ENCODE measurements at regions not wholly inside any gene's neighbourhood (a gene's known extent, or its start where the extent isn't known, plus 50 kb on each side); places are given as distances from the start of the nearest gene placed in this dataset.

- H3K9me3 Mint-ChIP-seq = no peaks in the 10 kb centered on the region
- peaks cover 59% of the 10 kb centered on the region for H3K27me3 Mint-ChIP-seq
- no peak for DNase-seq (ENCODE audit: low spot score in 2 of 2)
- no peak for ATAC-seq (replicated peaks; ENCODE audit: extremely low read depth, poor library complexity, severe bottlenecking)
- H3K4me3 Mint-ChIP-seq = no peak overlapping the region
- H3K4me1 Mint-ChIP-seq = no peaks in the 10 kb centered on the region
- H3K27ac Mint-ChIP-seq (ENCODE audit: low read depth) = no peak overlapping the region
- H3K36me3 Mint-ChIP-seq (ENCODE audit: insufficient read depth) = no peaks in the 10 kb centered on the region
Observed at GRCh38 chr1:29869802-29870201, 633.5 kb downstream of the PTPRU start.

- Mint-ChIP-seq H3K36me3 (ENCODE audit: insufficient read depth) (no peaks in the 10 kb centered on the region), H3K9me3 (no peaks in the 10 kb centered on the region), H3K27me3 (peaks cover 55% of the 10 kb centered on the region), H3K4me3 (no peak overlapping the region), H3K27ac (ENCODE audit: low read depth) (no peak overlapping the region), H3K4me1 (no peaks in the 10 kb centered on the region)
- ATAC-seq (replicated peaks; ENCODE audit: extremely low read depth, poor library complexity, severe bottlenecking) = no peak
- no peak for DNase-seq (ENCODE audit: low spot score in 2 of 2)
Observed at GRCh38 chr1:29868944-29869343, 632.6 kb downstream of the PTPRU start.

DNA sequence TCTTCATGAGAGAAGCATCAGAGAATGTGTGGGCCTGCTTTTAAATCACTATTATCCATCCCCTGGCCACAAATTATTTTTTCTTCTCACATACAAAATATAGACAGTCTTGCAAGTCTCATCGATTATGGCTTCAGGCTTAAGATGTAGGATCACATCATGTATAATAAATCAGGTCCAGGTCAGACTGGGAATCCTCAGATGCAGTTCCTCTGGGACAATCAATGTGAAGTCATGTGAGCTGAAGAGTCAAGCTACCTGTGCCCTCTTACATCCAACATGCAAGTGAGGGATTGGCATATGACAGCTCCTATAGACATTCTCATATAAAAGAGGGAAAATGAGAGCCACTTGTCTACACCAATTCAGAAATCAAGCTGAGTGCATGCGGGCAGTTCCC is 631.8 kb downstream of the PTPRU start:
- H3K27ac Mint-ChIP-seq (ENCODE audit: low read depth) = no peak overlapping the region
- peaks cover 47% of the 10 kb centered on the region for H3K27me3 Mint-ChIP-seq
- no peaks in the 10 kb centered on the region for H3K9me3 Mint-ChIP-seq
- no peak overlapping the region for H3K4me3 Mint-ChIP-seq
- DNase-seq (ENCODE audit: low spot score in 2 of 2) = no peak
- no peaks in the 10 kb centered on the region for H3K4me1 Mint-ChIP-seq
- H3K36me3 Mint-ChIP-seq (ENCODE audit: insufficient read depth) = no peaks in the 10 kb centered on the region
- no peak for ATAC-seq (replicated peaks; ENCODE audit: extremely low read depth, poor library complexity, severe bottlenecking)

DNA sequence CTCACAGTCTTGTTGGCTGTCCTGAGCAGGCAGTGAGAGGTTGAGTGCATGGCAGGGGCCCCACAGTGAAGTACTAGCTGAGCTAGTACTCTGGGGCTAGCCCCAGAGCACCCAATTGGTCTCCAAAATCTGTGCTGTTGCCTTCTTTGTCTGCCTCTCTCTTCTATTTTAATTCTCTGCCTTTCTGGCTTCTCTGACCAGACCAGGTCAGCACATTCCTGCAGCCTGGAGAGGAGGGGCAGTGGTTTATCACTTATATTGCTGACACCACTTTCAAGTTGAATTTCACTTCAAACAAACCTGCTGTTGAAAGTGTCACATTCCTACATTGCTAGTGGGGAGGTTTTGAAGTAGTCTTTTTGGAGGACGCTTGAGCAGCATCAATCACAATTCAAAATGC is 628.7 kb downstream of the PTPRU start:
- peaks cover 42% of the 10 kb centered on the region for H3K27me3 Mint-ChIP-seq
- ATAC-seq (replicated peaks; ENCODE audit: extremely low read depth, poor library complexity, severe bottlenecking) (no peak), DNase-seq (ENCODE audit: low spot score in 2 of 2) (no peak)
- no peaks in the 10 kb centered on the region for H3K36me3 Mint-ChIP-seq (ENCODE audit: insufficient read depth)
- H3K27ac Mint-ChIP-seq (ENCODE audit: low read depth) = no peak overlapping the region
- no peak overlapping the region for H3K4me3 Mint-ChIP-seq
- H3K4me1 Mint-ChIP-seq = no peaks in the 10 kb centered on the region
- H3K9me3 Mint-ChIP-seq = peaks cover 6% of the 10 kb centered on the region

DNA sequence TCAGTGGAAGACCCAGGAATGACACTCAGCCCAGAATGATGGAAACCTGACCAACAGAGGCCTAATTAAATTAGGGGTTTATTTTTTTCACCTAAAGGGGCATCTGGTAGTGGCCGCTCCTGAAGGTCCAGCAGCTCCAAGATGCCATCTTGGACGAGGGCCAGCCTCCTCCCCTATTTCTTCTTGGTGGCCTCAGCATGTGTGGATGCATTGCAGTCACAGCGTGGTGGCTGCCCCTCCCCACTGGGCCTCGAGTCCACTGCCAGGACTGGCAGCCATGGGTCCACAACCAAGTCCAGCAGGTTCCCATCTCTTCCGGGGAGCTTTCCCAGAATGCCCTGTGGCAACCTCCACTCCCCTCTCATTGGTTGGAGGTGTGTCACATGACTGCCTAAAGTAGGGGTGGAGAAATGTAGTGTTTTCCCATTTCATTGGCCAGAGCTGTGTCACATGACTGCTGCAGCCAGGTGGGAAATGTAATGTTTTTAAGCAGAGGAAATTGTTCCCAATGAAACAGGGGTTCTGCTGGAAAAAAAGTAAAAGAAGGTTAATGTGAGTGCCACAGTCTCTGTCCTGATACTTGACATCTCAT is 628.2 kb downstream of the PTPRU start:
- no peak overlapping the region for H3K27ac Mint-ChIP-seq (ENCODE audit: low read depth)
- H3K36me3 Mint-ChIP-seq (ENCODE audit: insufficient read depth) = no peaks in the 10 kb centered on the region
- peaks cover 47% of the 10 kb centered on the region for H3K27me3 Mint-ChIP-seq
- peaks cover 6% of the 10 kb centered on the region for H3K9me3 Mint-ChIP-seq
- ATAC-seq (replicated peaks; ENCODE audit: extremely low read depth, poor library complexity, severe bottlenecking) = no peak
- H3K4me3 Mint-ChIP-seq = no peak overlapping the region
- no peaks in the 10 kb centered on the region for H3K4me1 Mint-ChIP-seq
- no peak for DNase-seq (ENCODE audit: low spot score in 2 of 2)

- DNase-seq (ENCODE audit: low spot score in 2 of 2) = no peak
- no peak for ATAC-seq (replicated peaks; ENCODE audit: extremely low read depth, poor library complexity, severe bottlenecking)
- no peak overlapping the region for H3K27ac Mint-ChIP-seq (ENCODE audit: low read depth)
- no peak overlapping the region for H3K4me3 Mint-ChIP-seq
- no peaks in the 10 kb centered on the region for H3K36me3 Mint-ChIP-seq (ENCODE audit: insufficient read depth)
- no peaks in the 10 kb centered on the region for H3K4me1 Mint-ChIP-seq
- H3K27me3 Mint-ChIP-seq = peaks cover 53% of the 10 kb centered on the region
- H3K9me3 Mint-ChIP-seq = peaks cover 6% of the 10 kb centered on the region
Observed at GRCh38 chr1:29861922-29862321, 625.6 kb downstream of the PTPRU start.

- H3K4me3 Mint-ChIP-seq = no peak overlapping the region
- H3K27ac Mint-ChIP-seq (ENCODE audit: low read depth) = no peak overlapping the region
- H3K36me3 Mint-ChIP-seq (ENCODE audit: insufficient read depth) = no peaks in the 10 kb centered on the region
- peaks cover 6% of the 10 kb centered on the region for H3K9me3 Mint-ChIP-seq
- ATAC-seq (replicated peaks; ENCODE audit: extremely low read depth, poor library complexity, severe bottlenecking) (no peak), DNase-seq (ENCODE audit: low spot score in 2 of 2) (no peak)
- no peaks in the 10 kb centered on the region for H3K4me1 Mint-ChIP-seq
- H3K27me3 Mint-ChIP-seq = peaks cover 50% of the 10 kb centered on the region
Observed at GRCh38 chr1:29861446-29861845, 625.1 kb downstream of the PTPRU start.

- Mint-ChIP-seq H3K4me3 (no peak overlapping the region), H3K36me3 (ENCODE audit: insufficient read depth) (no peaks in the 10 kb centered on the region), H3K27ac (ENCODE audit: low read depth) (no peak overlapping the region), H3K9me3 (peaks cover 6% of the 10 kb centered on the region), H3K27me3 (peaks cover 49% of the 10 kb centered on the region), H3K4me1 (no peaks in the 10 kb centered on the region)
- ATAC-seq (replicated peaks; ENCODE audit: extremely low read depth, poor library complexity, severe bottlenecking) (no peak), DNase-seq (ENCODE audit: low spot score in 2 of 2) (no peak)
Observed at GRCh38 chr1:29860681-29861080, 624.4 kb downstream of the PTPRU start.

- DNase-seq (ENCODE audit: low spot score in 2 of 2) (no peak), ATAC-seq (replicated peaks; ENCODE audit: extremely low read depth, poor library complexity, severe bottlenecking) (no peak)
- Mint-ChIP-seq H3K9me3 (peaks cover 6% of the 10 kb centered on the region), H3K4me1 (no peaks in the 10 kb centered on the region), H3K27ac (ENCODE audit: low read depth) (no peak overlapping the region), H3K27me3 (peaks cover 55% of the 10 kb centered on the region), H3K4me3 (no peak overlapping the region), H3K36me3 (ENCODE audit: insufficient read depth) (no peaks in the 10 kb centered on the region)
Observed at GRCh38 chr1:29860056-29860455, 623.7 kb downstream of the PTPRU start.

DNA sequence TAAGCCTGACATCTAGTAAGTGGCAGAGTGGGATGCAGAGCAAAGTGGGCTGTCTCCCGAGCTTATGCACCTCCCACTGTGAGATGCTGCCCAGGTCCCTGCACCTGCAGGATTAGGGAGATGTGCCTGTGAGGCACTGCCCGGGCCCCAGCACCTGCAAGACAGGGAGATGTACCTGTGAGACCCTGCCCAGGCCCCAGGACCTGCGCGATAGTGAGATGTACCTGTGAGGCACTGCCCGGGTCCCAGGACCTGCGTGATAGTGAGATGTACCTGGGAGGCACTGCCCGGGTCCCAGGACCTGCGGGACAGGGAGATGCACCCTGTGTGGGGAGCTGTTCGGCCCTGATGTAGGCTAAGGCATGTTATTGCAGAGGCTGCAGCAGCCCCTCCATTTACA is 622.8 kb downstream of the PTPRU start:
- H3K27me3 Mint-ChIP-seq = peaks cover 64% of the 10 kb centered on the region
- H3K4me1 Mint-ChIP-seq = no peaks in the 10 kb centered on the region
- H3K4me3 Mint-ChIP-seq = no peak overlapping the region
- no peaks in the 10 kb centered on the region for H3K36me3 Mint-ChIP-seq (ENCODE audit: insufficient read depth)
- no peak for DNase-seq (ENCODE audit: low spot score in 2 of 2)
- H3K27ac Mint-ChIP-seq (ENCODE audit: low read depth) = no peak overlapping the region
- no peak for ATAC-seq (replicated peaks; ENCODE audit: extremely low read depth, poor library complexity, severe bottlenecking)
- H3K9me3 Mint-ChIP-seq = peaks cover 6% of the 10 kb centered on the region

DNA sequence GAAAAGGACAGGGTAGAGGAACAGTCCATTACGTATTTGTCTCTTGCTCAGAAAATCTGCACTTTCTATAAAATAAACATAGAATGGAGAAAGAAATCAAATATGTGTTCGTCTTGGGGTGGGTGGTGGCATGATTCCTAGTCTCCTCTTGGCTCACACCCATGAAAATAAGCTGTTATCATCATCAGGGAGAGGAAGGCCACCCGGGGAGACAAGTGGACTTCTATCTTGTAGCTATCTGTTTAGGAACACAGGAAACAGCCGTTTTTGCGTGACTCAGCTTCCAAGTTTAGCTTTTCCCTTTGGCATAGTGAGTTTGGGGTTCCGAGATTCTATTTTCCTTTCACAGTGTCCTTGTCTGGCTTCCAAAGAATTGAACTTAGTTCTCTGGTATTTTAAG is 622.3 kb downstream of the PTPRU start:
- Mint-ChIP-seq H3K36me3 (ENCODE audit: insufficient read depth) (no peaks in the 10 kb centered on the region), H3K9me3 (peaks cover 6% of the 10 kb centered on the region), H3K4me1 (no peaks in the 10 kb centered on the region), H3K27ac (ENCODE audit: low read depth) (no peak overlapping the region), H3K27me3 (peaks cover 69% of the 10 kb centered on the region), H3K4me3 (no peak overlapping the region)
- no peak for DNase-seq (ENCODE audit: low spot score in 2 of 2)
- no peak for ATAC-seq (replicated peaks; ENCODE audit: extremely low read depth, poor library complexity, severe bottlenecking)

DNA sequence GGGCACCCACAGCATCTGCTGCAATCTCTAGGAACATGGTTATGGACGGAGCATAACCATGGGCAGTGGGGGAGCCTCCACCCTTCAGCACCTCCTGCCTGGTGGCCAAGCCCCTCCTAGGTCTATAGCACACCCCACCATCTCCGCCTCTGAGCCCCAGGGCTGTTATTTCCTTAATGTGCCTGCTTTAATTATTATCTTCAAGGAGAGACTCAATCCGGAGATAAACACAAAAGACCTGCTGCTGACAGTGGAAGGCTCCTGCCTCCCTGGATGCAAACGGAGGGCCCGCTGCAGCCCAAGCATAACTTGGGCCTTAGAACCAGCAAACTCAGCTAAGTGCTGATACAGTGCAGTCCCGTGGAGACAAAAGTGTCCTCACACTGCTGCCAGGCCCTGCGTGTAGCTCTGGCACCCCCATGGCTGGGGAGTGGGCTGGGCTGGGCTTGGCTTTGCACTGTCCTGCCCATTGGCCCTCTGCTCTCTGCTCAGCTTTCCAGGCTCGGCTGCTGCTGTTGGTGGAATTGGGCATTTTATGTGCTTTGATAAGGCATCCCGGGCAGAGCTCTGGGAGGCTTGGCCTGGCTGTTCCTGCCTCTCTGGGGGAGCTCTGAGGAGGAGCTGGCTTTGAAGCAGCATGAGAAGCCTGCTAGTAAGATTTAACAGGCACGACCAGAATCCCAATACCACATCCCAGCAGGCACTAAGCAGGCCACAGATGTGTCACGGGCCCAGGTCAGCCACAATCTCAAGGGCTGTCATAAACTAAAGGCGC is 620.2 kb downstream of the PTPRU start:
- peaks cover 82% of the 10 kb centered on the region for H3K27me3 Mint-ChIP-seq
- ATAC-seq (replicated peaks; ENCODE audit: extremely low read depth, poor library complexity, severe bottlenecking) (no peak), DNase-seq (ENCODE audit: low spot score in 2 of 2) (no peak)
- peaks cover 8% of the 10 kb centered on the region for H3K4me1 Mint-ChIP-seq
- no peaks in the 10 kb centered on the region for H3K36me3 Mint-ChIP-seq (ENCODE audit: insufficient read depth)
- H3K9me3 Mint-ChIP-seq = peaks cover 6% of the 10 kb centered on the region
- H3K4me3 Mint-ChIP-seq = no peak overlapping the region
- no peak overlapping the region for H3K27ac Mint-ChIP-seq (ENCODE audit: low read depth)

- no peak overlapping the region for H3K27ac Mint-ChIP-seq (ENCODE audit: low read depth)
- no peak overlapping the region for H3K4me3 Mint-ChIP-seq
- H3K27me3 Mint-ChIP-seq = peaks cover 77% of the 10 kb centered on the region
- ATAC-seq (replicated peaks; ENCODE audit: extremely low read depth, poor library complexity, severe bottlenecking) (no peak), DNase-seq (ENCODE audit: low spot score in 2 of 2) (no peak)
- H3K4me1 Mint-ChIP-seq = peaks cover 8% of the 10 kb centered on the region
- H3K36me3 Mint-ChIP-seq (ENCODE audit: insufficient read depth) = no peaks in the 10 kb centered on the region
- H3K9me3 Mint-ChIP-seq = no peaks in the 10 kb centered on the region
Observed at GRCh38 chr1:29855561-29856160, 619.3 kb downstream of the PTPRU start.
